ENCODE measurements at regions not wholly inside any gene's neighbourhood (a gene's known extent, or its start where the extent isn't known, plus 50 kb on each side); places are given as distances from the start of the nearest gene placed in this dataset.

DNA sequence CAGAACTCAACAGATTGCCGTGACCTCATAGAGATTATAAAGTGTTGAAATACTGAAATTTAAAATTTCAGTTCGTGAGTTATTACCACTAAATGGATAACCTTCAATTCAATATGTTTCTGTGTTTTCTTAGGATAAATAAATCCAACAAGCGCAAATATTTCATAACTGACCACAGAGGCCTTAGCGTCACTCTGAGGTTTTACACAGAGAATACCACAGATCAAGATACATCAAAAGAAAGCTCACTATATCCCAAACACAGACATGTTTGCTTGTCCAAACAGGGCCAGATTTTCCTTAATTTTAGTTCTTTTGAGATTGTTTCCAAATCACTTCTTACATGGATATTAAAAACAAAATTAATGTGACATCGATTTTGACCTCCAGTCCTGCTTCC lies 235.8 kb downstream of the EFNB2 start:
- intact Hi-C loops (cut with DNase I; ENCODE audit: low total_unique reads) = no loop called here
- no peaks in the 10 kb centered on the region for H3K27me3 ChIP-seq
- H3K27ac ChIP-seq = no peak overlapping the region
- TF ChIP-seq POLR2AphosphoS5 (IDR thresholded peaks at IDR 0.05) (no peak), CTCF (IDR thresholded peaks at IDR 0.05) (no peak), POLR2A (IDR thresholded peaks at IDR 0.05) (no peak)
- H3K9me3 ChIP-seq = no peaks in the 10 kb centered on the region
- H3K4me1 ChIP-seq = no peaks in the 10 kb centered on the region
- no peaks in the 10 kb centered on the region for H3K36me3 ChIP-seq
- no peak for DNase-seq (ENCODE audit: low spot score in 2 of 2)
- H3K4me3 ChIP-seq = no peak overlapping the region

DNA sequence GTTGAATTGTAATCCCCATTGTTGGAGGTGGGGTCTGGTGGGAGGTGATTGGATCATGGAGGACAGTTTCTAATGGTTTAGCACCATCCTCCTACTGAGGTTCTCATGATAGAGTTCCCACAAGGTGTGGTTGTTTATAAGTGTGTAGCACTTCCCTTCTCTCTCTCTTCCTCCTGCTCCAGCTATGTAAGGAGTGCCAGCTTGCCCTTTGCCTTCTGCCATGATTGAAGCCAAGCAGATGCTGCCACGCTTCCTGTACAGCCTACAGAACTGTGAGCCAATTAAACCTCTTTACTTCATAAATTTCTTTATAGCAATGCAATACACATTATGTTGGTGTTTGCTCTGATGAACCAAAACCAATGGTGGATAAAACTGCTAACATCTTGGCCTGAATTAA lies 238.2 kb downstream of the EFNB2 start:
- H3K4me1 ChIP-seq = no peaks in the 10 kb centered on the region
- intact Hi-C loops (cut with DNase I; ENCODE audit: low total_unique reads) = no loop called here
- no peak for DNase-seq (ENCODE audit: low spot score in 2 of 2)
- H3K27ac ChIP-seq = no peak overlapping the region
- H3K27me3 ChIP-seq = no peaks in the 10 kb centered on the region
- TF ChIP-seq POLR2AphosphoS5 (IDR thresholded peaks at IDR 0.05) = no peak
- no peak for TF ChIP-seq POLR2A (IDR thresholded peaks at IDR 0.05)
- no peak for TF ChIP-seq CTCF (IDR thresholded peaks at IDR 0.05)
- peaks cover 5% of the 10 kb centered on the region for H3K36me3 ChIP-seq
- H3K9me3 ChIP-seq = no peaks in the 10 kb centered on the region
- H3K4me3 ChIP-seq = no peak overlapping the region

DNA sequence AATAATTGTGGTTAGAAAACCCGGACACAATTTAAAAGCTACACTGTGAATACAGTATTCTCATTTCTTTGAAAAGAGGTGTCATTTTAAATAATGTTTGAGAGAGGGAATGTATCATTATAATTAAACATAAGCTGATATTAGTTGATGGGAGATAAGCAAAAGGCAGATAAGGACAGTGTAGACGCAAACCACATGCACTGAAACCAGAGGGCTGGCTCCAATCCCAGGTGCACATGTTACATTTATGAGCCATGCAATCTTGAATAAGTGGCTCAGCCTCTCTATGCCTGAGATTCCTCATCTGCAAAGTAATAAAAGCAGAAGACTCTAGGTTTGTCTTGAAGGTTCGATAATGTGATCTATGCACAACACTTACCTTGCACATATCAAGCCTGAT lies 238.7 kb downstream of the EFNB2 start:
- intact Hi-C loops (cut with DNase I; ENCODE audit: low total_unique reads) = no loop called here
- H3K36me3 ChIP-seq = peaks cover 5% of the 10 kb centered on the region
- DNase-seq (ENCODE audit: low spot score in 2 of 2) = no peak
- H3K9me3 ChIP-seq = no peaks in the 10 kb centered on the region
- H3K27ac ChIP-seq = no peak overlapping the region
- no peaks in the 10 kb centered on the region for H3K27me3 ChIP-seq
- H3K4me1 ChIP-seq = no peaks in the 10 kb centered on the region
- no peak for TF ChIP-seq CTCF (IDR thresholded peaks at IDR 0.05)
- TF ChIP-seq POLR2A (IDR thresholded peaks at IDR 0.05) = no peak
- no peak for TF ChIP-seq POLR2AphosphoS5 (IDR thresholded peaks at IDR 0.05)
- H3K4me3 ChIP-seq = no peak overlapping the region

DNA sequence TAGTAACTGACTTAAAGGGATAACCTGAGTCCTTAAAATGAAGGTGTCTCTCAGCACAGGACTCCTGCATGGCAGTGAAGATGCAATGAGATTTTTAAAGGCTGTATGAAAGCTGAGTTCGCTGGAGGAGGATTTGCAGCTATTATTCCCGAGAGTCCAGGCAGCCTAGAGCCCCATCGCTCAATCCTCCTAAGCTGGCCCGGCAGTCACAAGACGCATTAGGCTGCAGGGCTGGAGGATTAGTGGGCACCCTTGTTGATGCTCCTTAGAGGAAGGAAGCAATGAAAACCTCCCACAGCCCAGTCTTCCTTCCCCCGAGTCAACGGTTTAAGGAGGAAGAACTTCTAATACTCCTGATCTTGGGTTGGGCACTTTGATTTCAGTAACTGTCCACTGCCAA lies 239.5 kb downstream of the EFNB2 start:
- intact Hi-C loops (cut with DNase I; ENCODE audit: low total_unique reads) = no loop called here
- DNase-seq (ENCODE audit: low spot score in 2 of 2) = no peak
- H3K4me3 ChIP-seq = no peak overlapping the region
- H3K27ac ChIP-seq = no peak overlapping the region
- no peaks in the 10 kb centered on the region for H3K9me3 ChIP-seq
- H3K36me3 ChIP-seq = peaks cover 5% of the 10 kb centered on the region
- TF ChIP-seq POLR2A (IDR thresholded peaks at IDR 0.05) (no peak), CTCF (IDR thresholded peaks at IDR 0.05) (no peak), POLR2AphosphoS5 (IDR thresholded peaks at IDR 0.05) (no peak)
- no peaks in the 10 kb centered on the region for H3K27me3 ChIP-seq
- no peaks in the 10 kb centered on the region for H3K4me1 ChIP-seq

- intact Hi-C loops (cut with DNase I; ENCODE audit: low total_unique reads) = no loop called here
- Histone ChIP-seq H3K4me1 (no peaks in the 10 kb centered on the region), H3K4me3 (no peak overlapping the region), H3K27me3 (no peaks in the 10 kb centered on the region), H3K27ac (no peak overlapping the region), H3K9me3 (no peaks in the 10 kb centered on the region), H3K36me3 (peaks cover 5% of the 10 kb centered on the region)
- TF ChIP-seq CTCF (IDR thresholded peaks at IDR 0.05) = no peak
- no peak for TF ChIP-seq POLR2AphosphoS5 (IDR thresholded peaks at IDR 0.05)
- no peak for TF ChIP-seq POLR2A (IDR thresholded peaks at IDR 0.05)
- DNase-seq (ENCODE audit: low spot score in 2 of 2) = no peak
Observed at GRCh38 chr13:106291006-106291405, 244.5 kb downstream of the EFNB2 start.

Data from breast epithelium (tissue), 4 donors.